ENCODE measurements at regions not wholly inside any gene's neighbourhood (a gene's known extent, or its start where the extent isn't known, plus 50 kb on each side); places are given as distances from the start of the nearest gene placed in this dataset.

GRCh38 chr18:55085557-55086285 is 126.5 kb upstream of the CCDC68 start:
- Histone ChIP-seq H4K20me1 (ENCODE audit: insufficient read depth) (no peaks in the 10 kb centered on the region), H3K79me2 (ENCODE audit: insufficient read depth, low read depth) (no peaks in the 10 kb centered on the region), H3K4me2 (no peak overlapping the region), H3K9ac (no peak overlapping the region), H3K27ac (no peak overlapping the region), H3K27me3 (ENCODE audit: insufficient read depth, low read depth) (no peaks in the 10 kb centered on the region), H2AFZ (ENCODE audit: low read depth) (no peak overlapping the region), H3K4me1 (ENCODE audit: low read depth, poor library complexity, severe bottlenecking) (no peaks in the 10 kb centered on the region), H3K4me3 (IDR thresholded peaks at IDR 0.05; ENCODE audit: insufficient read depth, low read depth, low read length) (no peak overlapping the region), H3K36me3 (ENCODE audit: insufficient read depth) (no peaks in the 10 kb centered on the region)
- TF ChIP-seq CTCF (conservative IDR thresholded peaks at IDR 0.05; ENCODE audit: low read depth, low read length) = no peak

DNA sequence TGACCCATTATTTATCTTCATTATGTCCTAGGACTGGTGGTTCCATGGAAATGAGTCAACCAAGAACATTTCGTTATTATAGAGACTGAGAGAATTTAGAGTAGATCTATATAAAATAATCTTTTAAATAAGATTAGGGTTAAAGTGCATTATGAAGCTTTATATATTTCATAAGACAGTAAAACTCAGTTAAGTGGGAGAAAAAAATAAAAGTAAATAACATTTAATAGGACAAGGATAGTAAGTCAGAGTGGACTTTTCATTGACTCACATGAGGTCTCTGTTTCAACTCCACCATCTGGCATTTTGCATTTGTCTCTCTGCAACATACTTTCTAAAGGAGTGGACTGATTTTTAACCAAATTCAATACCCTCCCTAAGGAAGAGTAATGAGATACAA is 125.3 kb upstream of the CCDC68 start:
- no peaks in the 10 kb centered on the region for H3K36me3 ChIP-seq (ENCODE audit: insufficient read depth)
- H3K4me3 ChIP-seq (IDR thresholded peaks at IDR 0.05; ENCODE audit: insufficient read depth, low read depth, low read length) = no peak overlapping the region
- no peak overlapping the region for H3K9ac ChIP-seq
- no peak for TF ChIP-seq CTCF (conservative IDR thresholded peaks at IDR 0.05; ENCODE audit: low read depth, low read length)
- H2AFZ ChIP-seq (ENCODE audit: low read depth) = no peak overlapping the region
- H4K20me1 ChIP-seq (ENCODE audit: insufficient read depth) = no peaks in the 10 kb centered on the region
- H3K27me3 ChIP-seq (ENCODE audit: insufficient read depth, low read depth) = no peaks in the 10 kb centered on the region
- H3K4me2 ChIP-seq = no peak overlapping the region
- no peaks in the 10 kb centered on the region for H3K4me1 ChIP-seq (ENCODE audit: low read depth, poor library complexity, severe bottlenecking)
- no peaks in the 10 kb centered on the region for H3K79me2 ChIP-seq (ENCODE audit: insufficient read depth, low read depth)
- no peak overlapping the region for H3K27ac ChIP-seq

DNA sequence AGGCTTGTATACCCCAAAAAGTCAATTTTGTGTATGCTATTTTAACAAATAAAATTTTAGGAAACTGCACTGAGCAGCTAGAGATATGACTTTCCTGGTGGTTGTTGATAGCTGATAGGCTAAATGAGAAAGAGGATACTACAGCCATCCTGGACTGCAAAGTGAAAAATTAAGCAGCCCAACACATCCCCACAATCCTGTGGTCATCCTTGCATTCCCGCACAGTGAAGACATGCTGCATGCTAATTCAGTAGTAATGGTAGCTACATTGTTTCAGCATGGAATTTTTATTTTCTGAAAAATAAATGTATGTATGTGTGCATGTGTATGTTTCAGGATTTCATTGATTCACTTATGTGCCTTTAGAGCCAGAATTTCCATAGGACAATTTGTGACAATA is 124.2 kb upstream of the CCDC68 start:
- Histone ChIP-seq H3K9ac (no peak overlapping the region), H4K20me1 (ENCODE audit: insufficient read depth) (no peaks in the 10 kb centered on the region), H2AFZ (ENCODE audit: low read depth) (no peak overlapping the region), H3K27me3 (ENCODE audit: insufficient read depth, low read depth) (no peaks in the 10 kb centered on the region), H3K4me3 (IDR thresholded peaks at IDR 0.05; ENCODE audit: insufficient read depth, low read depth, low read length) (no peak overlapping the region), H3K4me2 (no peak overlapping the region), H3K36me3 (ENCODE audit: insufficient read depth) (no peaks in the 10 kb centered on the region), H3K4me1 (ENCODE audit: low read depth, poor library complexity, severe bottlenecking) (no peaks in the 10 kb centered on the region), H3K79me2 (ENCODE audit: insufficient read depth, low read depth) (no peaks in the 10 kb centered on the region), H3K27ac (no peak overlapping the region)
- no peak for TF ChIP-seq CTCF (conservative IDR thresholded peaks at IDR 0.05; ENCODE audit: low read depth, low read length)

DNA sequence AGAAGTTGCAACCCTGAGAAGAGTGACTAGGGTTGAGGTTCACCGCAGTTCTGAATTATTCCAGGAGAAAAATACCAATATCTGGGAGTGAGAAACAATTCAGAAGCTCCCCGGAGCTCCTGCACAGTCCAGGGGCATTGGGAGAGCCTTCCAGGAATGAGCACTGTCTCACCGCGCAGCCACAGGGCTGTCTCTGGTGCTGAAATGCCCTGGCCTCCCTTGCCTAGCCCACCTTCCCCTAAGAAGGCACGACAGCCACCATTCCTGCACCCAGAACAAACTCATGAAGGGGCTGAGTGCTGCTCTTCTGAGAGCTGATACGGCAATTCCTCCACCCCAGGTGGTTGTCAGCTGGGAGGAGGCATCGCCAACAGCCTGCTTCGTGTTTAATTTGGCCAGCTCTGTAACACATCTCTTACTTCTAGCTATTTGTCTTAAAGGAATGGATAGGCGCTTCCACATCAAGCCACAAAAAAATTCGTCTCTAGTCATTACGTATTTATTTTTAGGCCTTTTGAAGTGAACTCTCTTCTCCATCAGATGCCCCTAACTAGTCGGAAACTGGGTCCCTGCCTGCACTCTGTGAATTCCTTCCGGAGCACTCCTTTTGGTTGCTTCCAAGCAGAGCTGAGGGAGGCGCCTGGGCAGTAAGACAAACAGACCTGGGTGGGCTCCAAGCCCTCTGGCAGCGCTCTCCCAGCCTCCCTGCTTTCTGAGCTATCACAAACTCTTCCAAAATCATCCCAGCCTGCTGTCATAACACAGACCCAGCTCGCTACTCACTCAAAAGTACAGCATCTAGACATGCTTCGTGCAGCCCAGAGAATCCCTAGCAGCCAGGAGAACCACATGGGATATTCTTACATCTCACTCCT is 120.5 kb upstream of the CCDC68 start:
- Histone ChIP-seq H3K4me3 (IDR thresholded peaks at IDR 0.05; ENCODE audit: insufficient read depth, low read depth, low read length) (no peak overlapping the region), H4K20me1 (ENCODE audit: insufficient read depth) (no peaks in the 10 kb centered on the region), H3K4me2 (no peak overlapping the region), H3K36me3 (ENCODE audit: insufficient read depth) (no peaks in the 10 kb centered on the region), H3K4me1 (ENCODE audit: low read depth, poor library complexity, severe bottlenecking) (no peaks in the 10 kb centered on the region), H2AFZ (ENCODE audit: low read depth) (no peak overlapping the region), H3K27me3 (ENCODE audit: insufficient read depth, low read depth) (no peaks in the 10 kb centered on the region), H3K27ac (no peak overlapping the region), H3K79me2 (ENCODE audit: insufficient read depth, low read depth) (no peaks in the 10 kb centered on the region), H3K9ac (no peak overlapping the region)
- no peak for TF ChIP-seq CTCF (conservative IDR thresholded peaks at IDR 0.05; ENCODE audit: low read depth, low read length)
